Kidney epithelial cell (primary cell): ENCODE measurements at regions not wholly inside any gene's neighbourhood (a gene's known extent, or its start where the extent isn't known, plus 50 kb on each side); places are given as distances from the start of the nearest gene placed in this dataset.
A peak's percentile ranks its signal among the peaks of the same experiment; 100 is the strongest.

Experiments
- DNase-seq: peaks from one replicate; pipeline ENCODE4 v3.0.0-alpha.2; 2010; ENCODE audit warnings: low read depth
- H3K27me3 ChIP-seq: 2 replicates; pipeline ENCODE4 v1.6.0; 2011; ENCODE audit warnings: low read length; ENCODE audit not compliant: control insufficient read depth, insufficient read depth
- H3K36me3 ChIP-seq: 2 replicates; pipeline ENCODE4 v1.5.1; 2011; ENCODE audit warnings: low read length; ENCODE audit not compliant: control insufficient read depth, insufficient read depth
- H3K4me3 ChIP-seq: 2 replicates; pipeline ENCODE4 v1.5.1; 2011; ENCODE audit warnings: low read depth, mild to moderate bottlenecking, control low read depth, low read length
- CTCF ChIP-seq: IDR thresholded peaks from 2 replicates; pipeline ENCODE4 v1.5.1; 2011; ENCODE audit warnings: mild to moderate bottlenecking, moderate library complexity, low read length, control low read depth, inconsistent platforms; ENCODE audit not compliant: insufficient read depth, poor library complexity, severe bottlenecking

GRCh38 chr12:111270774-111271173, 98.1 kb downstream of the PHETA1 start:
- no peak for DNase-seq
- H3K27me3 ChIP-seq, result peaks cover 8% of the 10 kb centered on the region
- no peak for TF ChIP-seq CTCF
- H3K4me3 ChIP-seq, result no peak overlapping the region
- H3K36me3 ChIP-seq, result no peaks in the 10 kb centered on the region

GRCh38 chr12:111270239-111270638, 98.7 kb downstream of the PHETA1 start:
- Histone ChIP-seq H3K4me3 (no peak overlapping the region), H3K36me3 (no peaks in the 10 kb centered on the region), H3K27me3 (peaks cover 5% of the 10 kb centered on the region)
- TF ChIP-seq CTCF, result no peak
- no peak for DNase-seq

- H3K4me3 ChIP-seq, result no peak overlapping the region
- H3K27me3 ChIP-seq, result peaks cover 5% of the 10 kb centered on the region
- no peaks in the 10 kb centered on the region for H3K36me3 ChIP-seq
- no peak for TF ChIP-seq CTCF
- DNase-seq, result no peak
Observed at GRCh38 chr12:111269718-111270117, 99.2 kb downstream of the PHETA1 start.

GRCh38 chr12:111268738-111269572, 99.9 kb downstream of the PHETA1 start:
- peak; percentile 42 for TF ChIP-seq CTCF
- Histone ChIP-seq H3K27me3 (peaks cover 5% of the 10 kb centered on the region), H3K36me3 (no peaks in the 10 kb centered on the region), H3K4me3 (no peak overlapping the region)
- no peak for DNase-seq

- DNase-seq, result no peak
- Histone ChIP-seq H3K36me3 (no peaks in the 10 kb centered on the region), H3K4me3 (no peak overlapping the region), H3K27me3 (peaks cover 5% of the 10 kb centered on the region)
- no peak for TF ChIP-seq CTCF
Observed at GRCh38 chr12:111267144-111267543, 101.8 kb downstream of the PHETA1 start.
